Esophagus squamous epithelium (tissue), 5 donors: ENCODE measurements at regions not wholly inside any gene's neighbourhood (a gene's known extent, or its start where the extent isn't known, plus 50 kb on each side); places are given as distances from the start of the nearest gene placed in this dataset.

Experiments used
- DNase-seq: peaks from one replicate; lab custom pipeline; 2025; lab: John Stamatoyannopoulos, UW
- H3K27ac ChIP-seq, 4 donors: fragments of 200-600 bp; sonication (generic); one replicate each; pipeline ENCODE4 v1.5.1; 2016 to 2019; ENCODE audit warnings: mild to moderate bottlenecking in 1 of 4
- H3K27me3 ChIP-seq, 4 donors: fragments of 200-600 bp; sonication (generic); 1 replicate in 3 of 4; 2 replicates in 1 of 4; pipeline versions ENCODE4 v1.5.1 to v1.6.0; 2017 to 2021; ENCODE audit warnings: antibody characterized with exemption in 1 of 4
- H3K36me3 ChIP-seq, 3 donors: fragments of 200-600 bp; sonication (generic); one replicate each; pipeline ENCODE4 v1.5.1; 2016 to 2019
- H3K4me1 ChIP-seq, 3 donors: fragments of 200-600 bp; sonication (generic); one replicate each; pipeline ENCODE4 v1.5.1; 2017 to 2019
- H3K4me3 ChIP-seq, 4 donors: fragments of 200-600 bp; sonication (generic); 1 replicate in 3 of 4; 2 replicates in 1 of 4; pipeline ENCODE4 v1.5.1; 2016 to 2019; ENCODE audit warnings: mild to moderate bottlenecking in 2 of 4, moderate library complexity in 1 of 4
- H3K9me3 ChIP-seq, 3 donors: fragments of 200-600 bp; sonication (generic); one replicate each; pipeline ENCODE4 v1.5.1; 2016 to 2019
- CTCF ChIP-seq, 6 experiments: fragments of 450-650 bp in 4 of 6; fragments of 200-600 bp in 2 of 6; sonication (generic) in 2 of 6; IDR thresholded peaks; one replicate each; pipeline ENCODE4 v1.5.1; 2016 to 2019; ENCODE audit warnings: antibody characterized with exemption in 6 of 6, mild to moderate bottlenecking in 4 of 6, moderate library complexity in 4 of 6
- POLR2A ChIP-seq, 4 donors: fragments of 450-650 bp; IDR thresholded peaks; one replicate each; pipeline ENCODE4 v1.6.1; 2017; ENCODE audit warnings: antibody characterized with exemption in 4 of 4, mild to moderate bottlenecking in 4 of 4, moderate library complexity in 3 of 4
- WGBS, 2 donors: methylation state at CpG; one replicate each; pipeline ENCODE4 v1.1.5; 2018; 5-methylcytosine and 5-hydroxymethylcytosine counted together
- intact Hi-C: fragments of 100-400 bp; cut with DNase I; formaldehyde crosslinking; loops from one replicate; pipeline ENCODE4 v1.15.0; 2022
- donor health status: DM: yes; HTN: yes; CAD: no.

GRCh38 chr2:38152913-38153312 lies 77.0 kb upstream of the CYP1B1 start:
- Histone ChIP-seq H3K36me3 (no peaks in the 10 kb centered on the region), H3K4me1 (peaks cover 0 to 22% (median 3%) of the 10 kb centered on the region in 3 donors), H3K27me3 (peaks cover 0 to 3% (median 0%) of the 10 kb centered on the region in 4 donors), H3K4me3 (no peak overlapping the region), H3K27ac (no peak overlapping the region), H3K9me3 (no peaks in the 10 kb centered on the region)
- WGBS, 2 donors: 80 to 81% methylated on average over 1 of the region's 1 CpG
- intact Hi-C loops: no loop called here
- no peak for DNase-seq
- TF ChIP-seq CTCF (IDR thresholded peaks at IDR 0.05) (no peak), POLR2A (IDR thresholded peaks at IDR 0.05) (no peak)

- Histone ChIP-seq H3K4me3 (no peak overlapping the region), H3K27me3 (no peaks in the 10 kb centered on the region), H3K27ac (no peak overlapping the region), H3K4me1 (peaks cover 2 to 23% (median 5%) of the 10 kb centered on the region in 3 donors), H3K36me3 (no peaks in the 10 kb centered on the region), H3K9me3 (no peaks in the 10 kb centered on the region)
- no peak for TF ChIP-seq POLR2A (IDR thresholded peaks at IDR 0.05)
- TF ChIP-seq CTCF (IDR thresholded peaks at IDR 0.05): no peak
- DNase-seq: no peak
- intact Hi-C loops: no loop called here
- WGBS, 2 donors: 79 to 88% methylated on average over 3 to 4 of the region's 4 CpGs
These were observed 76.1 kb upstream of the CYP1B1 start for GRCh38 chr2:38152035-38152434.

GRCh38 chr2:38149531-38149930 lies 73.6 kb upstream of the CYP1B1 start:
- Histone ChIP-seq H3K4me1 (peaks cover 8 to 22% (median 14%) of the 10 kb centered on the region in 3 donors), H3K27ac (no peak overlapping the region), H3K9me3 (no peaks in the 10 kb centered on the region), H3K36me3 (no peaks in the 10 kb centered on the region), H3K4me3 (no peak overlapping the region), H3K27me3 (no peaks in the 10 kb centered on the region)
- 62 to 79% methylated on average over 2 of the region's 2 CpGs for WGBS, 2 donors
- intact Hi-C loops: no loop called here
- no peak for DNase-seq
- TF ChIP-seq POLR2A (IDR thresholded peaks at IDR 0.05): no peak
- no peak for TF ChIP-seq CTCF (IDR thresholded peaks at IDR 0.05)

- no peaks in the 10 kb centered on the region for H3K36me3 ChIP-seq
- H3K9me3 ChIP-seq: no peaks in the 10 kb centered on the region
- no peak overlapping the region for H3K4me3 ChIP-seq
- WGBS, 2 donors: 48 to 54% methylated on average over 5 of the region's 5 CpGs
- TF ChIP-seq CTCF (IDR thresholded peaks at IDR 0.05) (no peak), POLR2A (IDR thresholded peaks at IDR 0.05) (no peak)
- no peak overlapping the region for H3K27ac ChIP-seq
- DNase-seq: no peak
- peaks cover 8 to 22% (median 14%) of the 10 kb centered on the region in 3 donors for H3K4me1 ChIP-seq
- intact Hi-C loops: no loop called here
- H3K27me3 ChIP-seq: no peaks in the 10 kb centered on the region
These were observed 72.5 kb upstream of the CYP1B1 start for GRCh38 chr2:38148501-38148900.

GRCh38 chr2:38147333-38148121 lies 71.6 kb upstream of the CYP1B1 start:
- Histone ChIP-seq H3K9me3 (no peaks in the 10 kb centered on the region), H3K36me3 (no peaks in the 10 kb centered on the region), H3K27ac (peak overlapping the region in 3 of 4 donors; percentile 77 to 87 (median 82)), H3K4me1 (peaks cover 8 to 22% (median 14%) of the 10 kb centered on the region in 3 donors), H3K27me3 (no peaks in the 10 kb centered on the region), H3K4me3 (no peak overlapping the region)
- no peak for DNase-seq
- intact Hi-C loops: no loop called here
- 84 to 86% methylated on average over 8 of the region's 8 CpGs for WGBS, 2 donors
- TF ChIP-seq POLR2A (IDR thresholded peaks at IDR 0.05): no peak
- TF ChIP-seq CTCF (IDR thresholded peaks at IDR 0.05): no peak
